ENCODE measurements at regions not wholly inside any gene's neighbourhood (a gene's known extent, or its start where the extent isn't known, plus 50 kb on each side); places are given as distances from the start of the nearest gene placed in this dataset.

DNA sequence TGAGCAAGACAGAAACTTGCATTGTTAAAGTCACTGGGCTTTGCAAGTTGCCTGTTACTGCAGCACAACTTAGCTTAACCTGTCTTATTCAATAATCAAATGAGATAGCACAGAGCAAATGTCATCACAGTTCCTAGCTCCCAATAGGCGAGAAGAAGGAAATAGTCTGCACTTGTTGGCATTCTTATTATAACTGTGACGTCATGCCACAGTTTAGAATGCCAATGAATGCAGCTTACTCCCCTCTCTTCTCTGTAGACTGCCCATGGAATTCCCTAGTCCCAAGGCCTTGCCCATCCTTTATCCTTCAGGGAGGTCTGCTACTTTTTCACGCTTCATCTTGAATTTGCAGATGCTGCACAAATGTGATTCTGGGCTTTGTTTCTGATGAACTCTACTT, 1094.9 kb upstream of the AUTS2 start:
- Histone ChIP-seq H3K4me3 (ENCODE audit: low read length) (no peak overlapping the region), H3K9me3 (ENCODE audit: insufficient read depth, low read depth, low read length) (no peaks in the 10 kb centered on the region), H3K27me3 (ENCODE audit: insufficient read depth, low read length) (no peaks in the 10 kb centered on the region), H3K27ac (ENCODE audit: low read length) (no peak overlapping the region), H3K9ac (ENCODE audit: low read depth, low read length) (no peak overlapping the region), H3K4me1 (ENCODE audit: insufficient read depth, low read length) (no peaks in the 10 kb centered on the region), H3K36me3 (ENCODE audit: insufficient read depth, low read depth, low read length) (no peaks in the 10 kb centered on the region)

DNA sequence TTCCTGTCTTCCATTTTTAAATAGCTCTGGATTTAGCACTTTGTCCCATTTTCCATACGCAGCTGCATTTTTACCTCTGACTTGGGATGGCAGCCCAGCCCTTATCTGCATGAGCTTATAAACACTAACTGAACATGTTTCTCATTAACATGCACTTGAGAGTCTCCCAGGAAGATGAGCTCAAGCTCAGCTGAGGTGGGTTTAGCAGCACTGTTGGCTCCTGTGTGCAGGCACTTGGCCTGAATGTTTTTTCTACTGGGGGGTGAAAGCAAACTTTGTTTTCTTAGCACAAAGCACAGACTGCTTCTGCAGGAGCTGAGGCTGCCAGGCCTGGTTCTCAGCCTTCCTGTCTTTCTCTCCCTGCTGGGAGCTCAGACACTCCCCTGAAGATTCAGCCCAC, 1093.6 kb upstream of the AUTS2 start:
- no peaks in the 10 kb centered on the region for H3K4me1 ChIP-seq (ENCODE audit: insufficient read depth, low read length)
- H3K36me3 ChIP-seq (ENCODE audit: insufficient read depth, low read depth, low read length) = no peaks in the 10 kb centered on the region
- H3K9me3 ChIP-seq (ENCODE audit: insufficient read depth, low read depth, low read length) = no peaks in the 10 kb centered on the region
- no peak overlapping the region for H3K9ac ChIP-seq (ENCODE audit: low read depth, low read length)
- no peaks in the 10 kb centered on the region for H3K27me3 ChIP-seq (ENCODE audit: insufficient read depth, low read length)
- no peak overlapping the region for H3K27ac ChIP-seq (ENCODE audit: low read length)
- H3K4me3 ChIP-seq (ENCODE audit: low read length) = no peak overlapping the region

DNA sequence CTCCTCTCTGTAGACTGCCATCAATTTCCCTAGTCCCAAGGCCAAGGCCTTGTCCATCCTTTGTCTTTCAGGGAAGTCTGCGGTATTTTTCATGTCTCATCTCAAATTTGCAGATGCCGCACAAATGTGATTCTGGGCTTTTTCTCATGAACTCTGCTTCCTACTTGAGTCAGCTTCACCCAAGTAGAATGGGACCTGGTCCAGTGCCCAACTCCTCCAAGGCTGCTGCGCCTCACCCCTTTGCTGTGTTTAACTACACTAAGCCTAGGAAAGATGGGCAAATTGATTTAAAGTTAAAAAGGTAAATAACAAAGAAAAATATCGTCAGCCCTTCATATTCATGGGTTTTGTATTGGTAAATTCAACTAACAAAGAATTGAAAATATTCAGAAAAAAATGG, 1092.6 kb upstream of the AUTS2 start:
- no peaks in the 10 kb centered on the region for H3K27me3 ChIP-seq (ENCODE audit: insufficient read depth, low read length)
- no peak overlapping the region for H3K27ac ChIP-seq (ENCODE audit: low read length)
- H3K9me3 ChIP-seq (ENCODE audit: insufficient read depth, low read depth, low read length) = no peaks in the 10 kb centered on the region
- no peaks in the 10 kb centered on the region for H3K36me3 ChIP-seq (ENCODE audit: insufficient read depth, low read depth, low read length)
- no peak overlapping the region for H3K9ac ChIP-seq (ENCODE audit: low read depth, low read length)
- no peaks in the 10 kb centered on the region for H3K4me1 ChIP-seq (ENCODE audit: insufficient read depth, low read length)
- no peak overlapping the region for H3K4me3 ChIP-seq (ENCODE audit: low read length)

GRCh38 chr7:68507668-68508067, 1090.6 kb upstream of the AUTS2 start:
- Histone ChIP-seq H3K4me3 (ENCODE audit: low read length) (no peak overlapping the region), H3K9me3 (ENCODE audit: insufficient read depth, low read depth, low read length) (no peaks in the 10 kb centered on the region), H3K4me1 (ENCODE audit: insufficient read depth, low read length) (no peaks in the 10 kb centered on the region), H3K27me3 (ENCODE audit: insufficient read depth, low read length) (no peaks in the 10 kb centered on the region), H3K36me3 (ENCODE audit: insufficient read depth, low read depth, low read length) (no peaks in the 10 kb centered on the region), H3K27ac (ENCODE audit: low read length) (no peak overlapping the region), H3K9ac (ENCODE audit: low read depth, low read length) (no peak overlapping the region)

DNA sequence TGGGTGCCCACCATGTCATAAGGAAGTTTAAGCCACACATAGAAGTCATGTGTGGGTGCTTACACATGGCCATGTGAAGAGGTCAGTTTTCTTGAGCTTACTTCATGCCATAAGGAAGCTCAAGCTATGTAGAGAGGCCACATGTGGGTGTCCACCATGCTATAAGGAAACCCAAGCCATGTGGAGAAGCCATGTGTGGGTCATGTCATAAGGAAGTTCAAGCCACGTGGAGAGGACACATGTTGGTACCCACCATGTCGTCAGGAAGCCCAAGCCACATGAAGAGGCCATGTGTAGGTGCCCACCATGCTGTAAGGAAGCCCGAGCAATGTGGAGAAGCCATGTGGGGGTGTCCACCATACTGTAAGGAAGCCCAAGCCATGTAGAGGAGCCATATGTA, 1089.2 kb upstream of the AUTS2 start:
- Histone ChIP-seq H3K4me3 (ENCODE audit: low read length) (no peak overlapping the region), H3K9ac (ENCODE audit: low read depth, low read length) (no peak overlapping the region), H3K9me3 (ENCODE audit: insufficient read depth, low read depth, low read length) (no peaks in the 10 kb centered on the region), H3K27me3 (ENCODE audit: insufficient read depth, low read length) (no peaks in the 10 kb centered on the region), H3K4me1 (ENCODE audit: insufficient read depth, low read length) (no peaks in the 10 kb centered on the region), H3K27ac (ENCODE audit: low read length) (no peak overlapping the region), H3K36me3 (ENCODE audit: insufficient read depth, low read depth, low read length) (no peaks in the 10 kb centered on the region)

GRCh38 chr7:68509603-68510002, 1088.7 kb upstream of the AUTS2 start:
- no peaks in the 10 kb centered on the region for H3K9me3 ChIP-seq (ENCODE audit: insufficient read depth, low read depth, low read length)
- H3K27ac ChIP-seq (ENCODE audit: low read length) = no peak overlapping the region
- H3K27me3 ChIP-seq (ENCODE audit: insufficient read depth, low read length) = no peaks in the 10 kb centered on the region
- H3K4me3 ChIP-seq (ENCODE audit: low read length) = no peak overlapping the region
- H3K36me3 ChIP-seq (ENCODE audit: insufficient read depth, low read depth, low read length) = no peaks in the 10 kb centered on the region
- no peaks in the 10 kb centered on the region for H3K4me1 ChIP-seq (ENCODE audit: insufficient read depth, low read length)
- no peak overlapping the region for H3K9ac ChIP-seq (ENCODE audit: low read depth, low read length)

DNA sequence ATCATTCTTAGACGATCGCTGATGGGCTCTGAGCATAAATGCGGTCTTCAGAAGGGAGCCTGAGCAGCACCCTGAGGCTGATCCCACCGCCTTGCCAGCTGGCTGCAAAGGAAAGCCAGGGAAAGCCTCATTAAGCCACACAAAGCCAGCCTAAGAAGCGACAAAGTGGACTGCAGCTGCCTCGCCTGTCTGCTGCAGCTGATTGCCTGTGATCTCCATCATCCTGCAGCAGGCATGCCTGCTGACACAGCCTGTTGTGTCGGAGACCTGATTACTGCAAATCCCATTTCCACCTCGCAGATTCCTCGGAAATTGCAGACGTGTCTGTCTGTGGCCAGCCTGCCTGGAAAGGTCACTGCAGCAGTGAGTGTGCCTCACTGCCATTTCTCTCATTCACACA, 1087.0 kb upstream of the AUTS2 start:
- Histone ChIP-seq H3K4me3 (ENCODE audit: low read length) (no peak overlapping the region), H3K9me3 (ENCODE audit: insufficient read depth, low read depth, low read length) (no peaks in the 10 kb centered on the region), H3K36me3 (ENCODE audit: insufficient read depth, low read depth, low read length) (no peaks in the 10 kb centered on the region), H3K9ac (ENCODE audit: low read depth, low read length) (no peak overlapping the region), H3K4me1 (ENCODE audit: insufficient read depth, low read length) (no peaks in the 10 kb centered on the region), H3K27ac (ENCODE audit: low read length) (no peak overlapping the region), H3K27me3 (ENCODE audit: insufficient read depth, low read length) (no peaks in the 10 kb centered on the region)

GRCh38 chr7:68512466-68512865, 1085.8 kb upstream of the AUTS2 start:
- Histone ChIP-seq H3K27me3 (ENCODE audit: insufficient read depth, low read length) (no peaks in the 10 kb centered on the region), H3K36me3 (ENCODE audit: insufficient read depth, low read depth, low read length) (no peaks in the 10 kb centered on the region), H3K4me1 (ENCODE audit: insufficient read depth, low read length) (no peaks in the 10 kb centered on the region), H3K9me3 (ENCODE audit: insufficient read depth, low read depth, low read length) (no peaks in the 10 kb centered on the region), H3K9ac (ENCODE audit: low read depth, low read length) (no peak overlapping the region), H3K4me3 (ENCODE audit: low read length) (no peak overlapping the region), H3K27ac (ENCODE audit: low read length) (no peak overlapping the region)

DNA sequence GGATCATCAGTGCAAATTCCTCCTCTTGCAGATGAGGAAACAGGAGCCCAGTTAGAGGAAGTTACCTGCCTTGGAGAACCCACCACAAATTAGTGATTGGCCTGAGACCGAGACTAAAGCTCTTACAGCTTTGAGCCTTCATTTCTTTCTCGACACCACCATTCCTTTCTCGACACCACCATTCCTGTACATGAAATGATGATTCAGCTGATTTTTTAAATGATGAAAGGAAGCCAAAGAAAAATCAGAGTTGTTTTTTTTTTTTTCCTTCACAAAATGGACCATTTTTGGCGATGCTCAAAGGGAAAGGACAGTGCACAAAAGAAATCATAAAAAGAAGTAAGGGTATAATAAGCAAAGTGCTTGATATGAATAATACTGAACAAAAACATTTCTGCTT, 1080.2 kb upstream of the AUTS2 start:
- no peaks in the 10 kb centered on the region for H3K4me1 ChIP-seq (ENCODE audit: insufficient read depth, low read length)
- no peaks in the 10 kb centered on the region for H3K9me3 ChIP-seq (ENCODE audit: insufficient read depth, low read depth, low read length)
- no peaks in the 10 kb centered on the region for H3K36me3 ChIP-seq (ENCODE audit: insufficient read depth, low read depth, low read length)
- H3K4me3 ChIP-seq (ENCODE audit: low read length) = no peak overlapping the region
- H3K9ac ChIP-seq (ENCODE audit: low read depth, low read length) = no peak overlapping the region
- no peak overlapping the region for H3K27ac ChIP-seq (ENCODE audit: low read length)
- no peaks in the 10 kb centered on the region for H3K27me3 ChIP-seq (ENCODE audit: insufficient read depth, low read length)

GRCh38 chr7:68524126-68524525, 1074.1 kb upstream of the AUTS2 start:
- H3K27ac ChIP-seq (ENCODE audit: low read length) = no peak overlapping the region
- no peak overlapping the region for H3K4me3 ChIP-seq (ENCODE audit: low read length)
- H3K9ac ChIP-seq (ENCODE audit: low read depth, low read length) = no peak overlapping the region
- H3K9me3 ChIP-seq (ENCODE audit: insufficient read depth, low read depth, low read length) = no peaks in the 10 kb centered on the region
- no peaks in the 10 kb centered on the region for H3K36me3 ChIP-seq (ENCODE audit: insufficient read depth, low read depth, low read length)
- no peaks in the 10 kb centered on the region; the same call in 1 of the 2 replicates for H3K4me1 ChIP-seq (ENCODE audit: insufficient read depth, low read length)
- no peaks in the 10 kb centered on the region for H3K27me3 ChIP-seq (ENCODE audit: insufficient read depth, low read length)

- H3K9me3 ChIP-seq (ENCODE audit: insufficient read depth, low read depth, low read length) = no peaks in the 10 kb centered on the region
- peaks cover 2% of the 10 kb centered on the region; the same call in 1 of the 2 replicates for H3K4me1 ChIP-seq (ENCODE audit: insufficient read depth, low read length)
- H3K36me3 ChIP-seq (ENCODE audit: insufficient read depth, low read depth, low read length) = no peaks in the 10 kb centered on the region
- H3K27me3 ChIP-seq (ENCODE audit: insufficient read depth, low read length) = no peaks in the 10 kb centered on the region
- no peak overlapping the region for H3K27ac ChIP-seq (ENCODE audit: low read length)
- H3K9ac ChIP-seq (ENCODE audit: low read depth, low read length) = no peak overlapping the region
- no peak overlapping the region for H3K4me3 ChIP-seq (ENCODE audit: low read length)
These were observed 1069.1 kb upstream of the AUTS2 start for GRCh38 chr7:68529221-68529620.

GRCh38 chr7:68535266-68535665, 1063.0 kb upstream of the AUTS2 start:
- no peak overlapping the region for H3K4me3 ChIP-seq (ENCODE audit: low read length)

More at GRCh38 chr7:68535266-68535665, 1063.0 kb upstream of the AUTS2 start:
- Histone ChIP-seq H3K9ac (ENCODE audit: low read depth, low read length) (no peak overlapping the region), H3K27ac (ENCODE audit: low read length) (no peak overlapping the region), H3K36me3 (ENCODE audit: insufficient read depth, low read depth, low read length) (no peaks in the 10 kb centered on the region), H3K27me3 (ENCODE audit: insufficient read depth, low read length) (no peaks in the 10 kb centered on the region), H3K4me1 (ENCODE audit: insufficient read depth, low read length) (no peaks in the 10 kb centered on the region), H3K9me3 (ENCODE audit: insufficient read depth, low read depth, low read length) (no peaks in the 10 kb centered on the region)

All from iPS-20b (cell line).